ENCODE measurements at regions not wholly inside any gene's neighbourhood (a gene's known extent, or its start where the extent isn't known, plus 50 kb on each side); places are given as distances from the start of the nearest gene placed in this dataset.

GRCh38 chr14:94918896-94919295 lies 149.0 kb upstream of the GSC start:
- H3K36me3 ChIP-seq (replicated peaks), result no peaks in the 10 kb centered on the region
- H3K27me3 ChIP-seq (replicated peaks), result no peaks in the 10 kb centered on the region
- DNase-seq, result no peak
- H3K4me3 ChIP-seq (ENCODE audit: low read depth, low read length), result no peak overlapping the region
- H3K27ac ChIP-seq, result no peak overlapping the region
- in situ Hi-C loops (cut with HindIII; ENCODE audit: low pct_ligation_motif_present, low sequenced_read_pairs), result no loop called here
- TF ChIP-seq CTCF (IDR thresholded peaks at IDR 0.05; ENCODE audit: low read depth, low read length, missing control alignments), result no peak

GRCh38 chr14:94917041-94917600 lies 147.2 kb upstream of the GSC start:
- no peak for DNase-seq
- Histone ChIP-seq H3K27ac (no peak overlapping the region), H3K27me3 (replicated peaks) (no peaks in the 10 kb centered on the region), H3K36me3 (replicated peaks) (no peaks in the 10 kb centered on the region), H3K4me3 (ENCODE audit: low read depth, low read length) (no peak overlapping the region)
- no peak for TF ChIP-seq CTCF (IDR thresholded peaks at IDR 0.05; ENCODE audit: low read depth, low read length, missing control alignments)
- in situ Hi-C loops (cut with HindIII; ENCODE audit: low pct_ligation_motif_present, low sequenced_read_pairs), result no loop called here

- H3K27ac ChIP-seq, result no peak overlapping the region
- no peak for TF ChIP-seq CTCF (IDR thresholded peaks at IDR 0.05; ENCODE audit: low read depth, low read length, missing control alignments)
- no peaks in the 10 kb centered on the region for H3K27me3 ChIP-seq (replicated peaks)
- no peaks in the 10 kb centered on the region for H3K36me3 ChIP-seq (replicated peaks)
- in situ Hi-C loops (cut with HindIII; ENCODE audit: low pct_ligation_motif_present, low sequenced_read_pairs), result no loop called here
- H3K4me3 ChIP-seq (ENCODE audit: low read depth, low read length), result no peak overlapping the region
- DNase-seq, result no peak
These were observed 144.3 kb upstream of the GSC start for GRCh38 chr14:94914191-94914590.

GRCh38 chr14:94907626-94908261 lies 137.8 kb upstream of the GSC start:
- Histone ChIP-seq H3K27ac (no peak overlapping the region), H3K4me3 (ENCODE audit: low read depth, low read length) (no peak overlapping the region), H3K36me3 (replicated peaks) (no peaks in the 10 kb centered on the region), H3K27me3 (replicated peaks) (no peaks in the 10 kb centered on the region)
- TF ChIP-seq CTCF (IDR thresholded peaks at IDR 0.05; ENCODE audit: low read depth, low read length, missing control alignments), result no peak
- in situ Hi-C loops (cut with HindIII; ENCODE audit: low pct_ligation_motif_present, low sequenced_read_pairs), result no loop called here
- DNase-seq, result no peak

- no peak overlapping the region for H3K27ac ChIP-seq
- H3K36me3 ChIP-seq (replicated peaks), result no peaks in the 10 kb centered on the region
- no peaks in the 10 kb centered on the region for H3K27me3 ChIP-seq (replicated peaks)
- in situ Hi-C loops (cut with HindIII; ENCODE audit: low pct_ligation_motif_present, low sequenced_read_pairs), result no loop called here
- no peak for TF ChIP-seq CTCF (IDR thresholded peaks at IDR 0.05; ENCODE audit: low read depth, low read length, missing control alignments)
- DNase-seq, result no peak
- no peak overlapping the region for H3K4me3 ChIP-seq (ENCODE audit: low read depth, low read length)
These were observed 137.2 kb upstream of the GSC start for GRCh38 chr14:94906991-94907587.

Measured in brain microvascular endothelial cell (primary cell).